T-helper 9 cell (primary cell): ENCODE measurements at regions not wholly inside any gene's neighbourhood (a gene's known extent, or its start where the extent isn't known, plus 50 kb on each side); places are given as distances from the start of the nearest gene placed in this dataset.
"Not testable (repeated sequence)": the region's sequence is repeated elsewhere in the genome, so short reads cannot be mapped to it uniquely, and the experiment has no call there.

ENCODE experiments used
- DNase-seq: peaks from one replicate; pipeline ENCODE4 v3.0.0-alpha.2; 2020

GRCh38 chr1:157317229-157317628 is 179.0 kb upstream of the ETV3 start:
- not testable (repeated sequence) for DNase-seq

- no peak for DNase-seq
Observed at GRCh38 chr1:157315544-157315943, 177.3 kb upstream of the ETV3 start.

- DNase-seq = no peak
Observed at GRCh38 chr1:157314408-157314807, 176.2 kb upstream of the ETV3 start.

DNA sequence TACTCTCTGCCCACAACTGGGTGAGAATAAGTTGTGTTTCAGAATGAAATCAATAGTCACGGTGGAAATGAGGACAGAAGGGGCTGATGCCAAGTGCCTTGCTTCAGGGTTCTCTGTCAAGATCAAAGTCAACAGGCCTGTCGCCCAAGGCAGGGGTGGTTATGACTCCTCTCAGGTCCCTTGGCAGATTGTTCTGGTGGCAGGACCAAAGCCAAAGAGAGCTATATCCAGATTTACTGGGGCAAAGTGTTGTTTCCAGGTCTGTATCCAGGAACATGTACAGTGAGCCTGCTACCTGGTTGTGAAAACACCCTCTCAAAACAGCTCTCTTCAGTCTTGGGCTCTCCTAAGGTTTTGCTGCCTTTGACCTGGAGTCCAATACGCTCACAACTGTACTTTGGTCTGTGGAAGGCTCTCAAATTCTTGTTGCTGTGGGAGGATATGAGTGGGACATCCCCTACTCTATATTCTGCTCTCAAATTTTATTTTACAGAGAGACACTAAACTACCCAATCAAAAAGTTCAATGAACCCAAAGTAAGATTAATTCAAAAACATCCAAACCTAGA is 175.1 kb upstream of the ETV3 start:
- no peak for DNase-seq

GRCh38 chr1:157312082-157312812 is 174.1 kb upstream of the ETV3 start:
- DNase-seq = no peak

DNA sequence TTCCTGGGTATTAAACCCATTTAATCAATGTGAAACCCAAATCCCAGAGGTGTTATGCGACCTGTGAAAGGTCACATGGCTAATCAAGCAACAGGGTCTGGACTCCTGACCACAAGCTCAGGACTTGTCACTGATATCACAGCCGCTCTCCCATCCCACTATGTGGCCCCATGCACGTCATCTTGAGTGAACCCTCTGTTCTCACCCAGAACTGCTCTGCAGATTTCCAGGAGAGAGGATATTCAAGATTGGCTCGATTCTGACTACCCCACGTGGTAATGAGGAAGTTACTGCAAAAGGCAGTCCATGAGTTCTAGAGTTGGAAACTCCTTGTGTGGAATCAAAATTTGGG is 173.5 kb upstream of the ETV3 start:
- DNase-seq = no peak

- not testable (repeated sequence) for DNase-seq
Observed at GRCh38 chr1:157310805-157311729, 172.9 kb upstream of the ETV3 start.

- no peak for DNase-seq
Observed at GRCh38 chr1:157310401-157310800, 172.2 kb upstream of the ETV3 start.

- DNase-seq = no peak
Observed at GRCh38 chr1:157307491-157307890, 169.3 kb upstream of the ETV3 start.

GRCh38 chr1:157306896-157307295 is 168.7 kb upstream of the ETV3 start:
- no peak for DNase-seq

DNA sequence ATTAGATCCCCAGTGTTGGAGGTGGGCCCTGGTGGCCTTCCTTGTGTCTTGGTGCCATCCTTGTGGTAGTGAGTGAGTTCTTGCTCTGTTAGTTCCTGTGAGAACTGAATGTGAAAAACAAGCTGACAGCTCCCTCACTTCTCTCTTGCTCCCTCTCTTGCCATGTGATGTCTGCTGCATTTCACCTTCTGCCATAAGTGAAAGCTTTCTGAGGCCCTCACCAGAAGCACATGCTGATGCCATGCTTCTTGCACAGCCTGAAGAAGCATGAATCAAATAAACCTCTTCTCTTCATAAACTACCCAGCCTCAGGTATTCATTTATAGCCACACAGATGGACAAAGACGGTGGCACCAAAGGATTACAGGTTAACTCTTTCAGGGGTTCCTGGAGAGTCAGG is 166.1 kb upstream of the ETV3 start:
- DNase-seq = no peak

DNA sequence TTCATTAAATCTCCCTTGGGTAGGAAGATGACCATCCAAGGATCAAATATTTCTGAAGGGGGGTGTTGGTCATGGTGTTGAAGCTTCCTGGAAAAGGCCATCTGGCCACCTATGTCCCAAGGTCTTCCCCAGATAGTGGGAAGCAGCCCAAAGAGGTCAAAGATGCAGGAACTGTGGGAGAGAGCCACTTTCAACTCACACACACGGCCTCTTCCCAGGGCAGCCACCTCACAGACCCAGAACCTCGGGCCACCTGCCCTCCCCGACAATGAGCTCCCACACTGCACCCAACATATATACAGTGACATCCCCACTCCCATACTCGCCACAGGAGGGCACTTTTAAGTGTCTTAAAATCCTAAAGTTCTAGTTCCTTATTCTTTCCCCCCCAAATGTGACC is 164.5 kb upstream of the ETV3 start:
- no peak for DNase-seq

DNA sequence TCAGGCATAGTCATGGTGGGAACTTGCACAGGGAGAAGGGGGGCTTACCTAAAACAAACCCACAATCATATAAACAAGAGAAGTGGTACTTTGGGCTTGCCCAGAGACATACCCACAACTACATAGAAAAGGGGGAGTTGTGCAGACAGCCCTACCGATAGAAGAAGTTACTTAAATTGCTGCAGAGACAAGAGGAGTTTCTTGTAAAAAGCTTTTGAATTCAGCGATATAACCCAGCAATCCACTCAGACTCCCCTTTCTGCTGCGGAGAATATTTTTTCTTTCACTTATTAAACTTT is 164.0 kb upstream of the ETV3 start:
- no peak for DNase-seq

DNA sequence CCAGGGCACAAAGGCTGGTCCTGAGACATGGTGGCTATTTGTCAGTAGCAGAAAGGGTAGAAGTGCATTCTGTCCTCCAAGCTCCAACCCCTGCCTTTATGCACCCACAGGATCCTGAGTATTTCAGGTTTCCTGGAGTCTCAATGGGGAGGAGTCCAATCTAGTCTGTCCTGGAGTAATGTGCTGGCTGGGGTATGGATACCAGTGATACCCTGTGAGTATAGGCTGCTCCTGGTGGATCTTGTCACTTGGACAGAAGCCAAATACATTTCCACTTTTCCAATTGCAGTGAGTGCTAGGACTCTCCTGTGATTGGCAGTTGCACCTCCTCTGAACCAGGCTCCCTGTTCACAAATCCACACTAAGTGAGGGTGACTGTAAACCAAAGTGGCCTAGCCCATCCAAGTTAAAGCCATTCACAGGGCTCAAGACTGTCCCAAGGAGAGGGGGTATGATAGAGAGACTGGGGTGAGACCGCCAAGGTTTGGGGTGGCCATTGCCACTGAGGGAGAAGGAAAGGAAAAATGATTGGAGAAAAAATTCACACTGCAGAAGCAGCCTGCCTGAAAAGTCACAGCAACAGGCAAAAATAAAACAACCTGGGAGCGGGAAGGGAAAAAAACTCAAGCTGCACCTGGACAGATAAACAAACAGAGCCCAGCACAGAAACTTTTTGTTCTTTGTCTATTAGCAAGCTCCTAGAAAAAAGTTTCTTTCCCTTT is 163.4 kb upstream of the ETV3 start:
- DNase-seq = no peak

GRCh38 chr1:157294387-157295145 is 156.4 kb upstream of the ETV3 start:
- not testable (repeated sequence) for DNase-seq

GRCh38 chr1:157292809-157293564 is 154.8 kb upstream of the ETV3 start:
- DNase-seq = no peak

- DNase-seq = no peak
Observed at GRCh38 chr1:157292302-157292701, 154.1 kb upstream of the ETV3 start.

DNA sequence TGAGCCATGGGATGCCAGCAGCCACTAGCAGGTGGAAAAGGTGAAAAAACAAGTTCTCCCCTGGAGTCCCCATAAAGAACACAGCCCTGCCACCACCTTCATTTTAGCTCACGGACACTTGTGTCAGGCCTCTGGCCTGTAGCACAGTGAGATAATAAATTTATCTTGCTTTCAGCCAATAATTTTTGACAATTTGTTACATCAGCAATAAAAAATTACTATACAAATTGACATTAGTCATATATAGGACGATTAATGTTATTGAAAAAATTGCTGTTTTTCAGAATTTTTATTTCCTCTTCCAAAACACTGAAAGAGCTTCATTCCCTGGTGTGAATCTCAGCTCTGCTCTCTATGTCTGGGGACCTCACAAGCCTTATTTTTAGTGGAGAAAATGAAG is 152.9 kb upstream of the ETV3 start:
- DNase-seq = no peak

- no peak for DNase-seq
Observed at GRCh38 chr1:157289424-157290105, 151.4 kb upstream of the ETV3 start.

GRCh38 chr1:157288996-157289395 is 150.8 kb upstream of the ETV3 start:
- no peak for DNase-seq

DNA sequence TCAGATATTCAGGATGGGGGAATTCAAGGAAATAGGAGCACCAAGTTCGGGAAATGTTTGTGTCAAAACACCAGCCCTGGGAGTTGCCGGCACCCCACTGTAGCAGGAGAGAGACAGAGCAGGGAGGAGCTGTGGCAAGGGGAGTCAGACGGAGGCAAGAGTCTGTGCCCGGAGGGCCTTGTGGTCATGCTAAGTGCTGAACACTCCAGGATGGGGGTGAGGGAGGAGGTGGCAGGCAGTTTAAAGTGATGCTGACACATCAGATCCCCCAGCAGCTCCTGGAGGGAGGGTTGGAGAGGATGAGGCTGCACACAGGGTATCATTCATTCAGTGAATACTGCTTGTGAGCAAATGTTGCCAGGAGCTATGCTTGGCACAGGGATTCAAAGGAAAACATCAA is 150.3 kb upstream of the ETV3 start:
- no peak for DNase-seq
